ENCODE measurements at regions not wholly inside any gene's neighbourhood (a gene's known extent, or its start where the extent isn't known, plus 50 kb on each side); places are given as distances from the start of the nearest gene placed in this dataset.

DNA sequence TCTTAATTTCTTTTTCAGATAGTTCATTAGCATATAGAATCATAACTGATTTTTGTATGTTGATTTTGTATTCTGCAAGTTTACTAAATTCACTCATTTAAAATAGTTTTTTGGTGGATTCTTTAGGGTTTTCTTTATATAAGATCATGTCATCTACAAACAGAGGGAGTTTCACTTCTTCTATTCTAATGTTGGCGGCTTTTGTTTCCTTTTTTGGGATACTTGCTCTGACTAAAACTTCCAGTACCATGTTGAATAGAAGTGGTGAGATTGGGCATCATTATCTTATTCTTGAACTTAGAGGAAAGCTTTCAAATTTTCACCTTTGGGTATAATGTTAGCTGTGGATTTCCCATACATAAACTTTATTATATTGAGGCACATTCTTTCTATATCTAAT, 296.9 kb downstream of the BCKDHB start:
- CTCF ChIA-PET, result no interaction called here
- H3K4me3 ChIP-seq (ENCODE audit: low read depth in 2 of 2, low read length in 1 of 2), result no peak overlapping the region

More for the DNA sequence above, 296.9 kb downstream of the BCKDHB start:
- Histone ChIP-seq H3K9ac (no peak overlapping the region), H3K9me3 (no peaks in the 10 kb centered on the region), H3K27me3 (ENCODE audit: insufficient read depth) (no peaks in the 10 kb centered on the region), H3K36me3 (replicated peaks in 1 of 2; ENCODE audit: control insufficient read depth in 1 of 2, insufficient read depth in 2 of 2, low read length in 1 of 2) (no peaks in the 10 kb centered on the region), H3F3A (replicated peaks; ENCODE audit: insufficient read depth) (peaks cover 4% of the 10 kb centered on the region), H4K20me1 (ENCODE audit: insufficient read depth) (no peaks in the 10 kb centered on the region), H3K27ac (ENCODE audit: low read depth in 2 of 2, low read length in 1 of 2) (no peak overlapping the region), H3K9me2 (no peaks in the 10 kb centered on the region), H3K79me2 (ENCODE audit: insufficient read depth) (no peaks in the 10 kb centered on the region), H2AFZ (ENCODE audit: low read depth) (no peak overlapping the region), H3K4me2 (no peak overlapping the region), H3K4me1 (ENCODE audit: control insufficient read depth in 1 of 2, insufficient read depth in 2 of 2, low read depth in 1 of 2, low read length in 1 of 2) (no peaks in the 10 kb centered on the region)
- TF ChIP-seq FOSL2 (IDR thresholded peaks at IDR 0.05; ENCODE audit: borderline replicate concordance, low read depth), result no peak
- TF ChIP-seq GATA2 (CRISPR knock-in tag; IDR thresholded peaks at IDR 0.05), result no peak
- TF ChIP-seq EP300 (IDR thresholded peaks at IDR 0.05; ENCODE audit: borderline replicate concordance in 1 of 2, low read depth in 1 of 2, low read length in 1 of 2), result no peak
- no peak for TF ChIP-seq RXRA (IDR thresholded peaks at IDR 0.05; ENCODE audit: borderline replicate concordance, low read depth)
- TF ChIP-seq, protein P1, sequence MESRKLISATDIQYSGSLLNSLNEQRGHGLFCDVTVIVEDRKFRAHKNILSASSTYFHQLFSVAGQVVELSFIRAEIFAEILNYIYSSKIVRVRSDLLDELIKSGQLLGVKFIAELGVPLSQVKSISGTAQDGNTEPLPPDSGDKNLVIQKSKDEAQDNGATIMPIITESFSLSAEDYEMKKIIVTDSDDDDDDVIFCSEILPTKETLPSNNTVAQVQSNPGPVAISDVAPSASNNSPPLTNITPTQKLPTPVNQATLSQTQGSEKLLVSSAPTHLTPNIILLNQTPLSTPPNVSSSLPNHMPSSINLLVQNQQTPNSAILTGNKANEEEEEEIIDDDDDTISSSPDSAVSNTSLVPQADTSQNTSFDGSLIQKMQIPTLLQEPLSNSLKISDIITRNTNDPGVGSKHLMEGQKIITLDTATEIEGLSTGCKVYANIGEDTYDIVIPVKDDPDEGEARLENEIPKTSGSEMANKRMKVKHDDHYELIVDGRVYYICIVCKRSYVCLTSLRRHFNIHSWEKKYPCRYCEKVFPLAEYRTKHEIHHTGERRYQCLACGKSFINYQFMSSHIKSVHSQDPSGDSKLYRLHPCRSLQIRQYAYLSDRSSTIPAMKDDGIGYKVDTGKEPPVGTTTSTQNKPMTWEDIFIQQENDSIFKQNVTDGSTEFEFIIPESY (IDR thresholded peaks at IDR 0.05; ENCODE audit: borderline replicate concordance, low read depth), result no peak
- no peak for TF ChIP-seq TCF12 (IDR thresholded peaks at IDR 0.05)
- TF ChIP-seq MXI1 (IDR thresholded peaks at IDR 0.05; ENCODE audit: low read depth, low read length), result no peak
- TF ChIP-seq MEF2A (IDR thresholded peaks at IDR 0.05; ENCODE audit: borderline replicate concordance, low read depth), result no peak
- TF ChIP-seq, protein P2, sequence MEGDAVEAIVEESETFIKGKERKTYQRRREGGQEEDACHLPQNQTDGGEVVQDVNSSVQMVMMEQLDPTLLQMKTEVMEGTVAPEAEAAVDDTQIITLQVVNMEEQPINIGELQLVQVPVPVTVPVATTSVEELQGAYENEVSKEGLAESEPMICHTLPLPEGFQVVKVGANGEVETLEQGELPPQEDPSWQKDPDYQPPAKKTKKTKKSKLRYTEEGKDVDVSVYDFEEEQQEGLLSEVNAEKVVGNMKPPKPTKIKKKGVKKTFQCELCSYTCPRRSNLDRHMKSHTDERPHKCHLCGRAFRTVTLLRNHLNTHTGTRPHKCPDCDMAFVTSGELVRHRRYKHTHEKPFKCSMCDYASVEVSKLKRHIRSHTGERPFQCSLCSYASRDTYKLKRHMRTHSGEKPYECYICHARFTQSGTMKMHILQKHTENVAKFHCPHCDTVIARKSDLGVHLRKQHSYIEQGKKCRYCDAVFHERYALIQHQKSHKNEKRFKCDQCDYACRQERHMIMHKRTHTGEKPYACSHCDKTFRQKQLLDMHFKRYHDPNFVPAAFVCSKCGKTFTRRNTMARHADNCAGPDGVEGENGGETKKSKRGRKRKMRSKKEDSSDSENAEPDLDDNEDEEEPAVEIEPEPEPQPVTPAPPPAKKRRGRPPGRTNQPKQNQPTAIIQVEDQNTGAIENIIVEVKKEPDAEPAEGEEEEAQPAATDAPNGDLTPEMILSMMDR (IDR thresholded peaks at IDR 0.05), result no peak
- TF ChIP-seq, protein P3, sequence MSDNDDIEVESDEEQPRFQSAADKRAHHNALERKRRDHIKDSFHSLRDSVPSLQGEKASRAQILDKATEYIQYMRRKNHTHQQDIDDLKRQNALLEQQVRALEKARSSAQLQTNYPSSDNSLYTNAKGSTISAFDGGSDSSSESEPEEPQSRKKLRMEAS (IDR thresholded peaks at IDR 0.05; ENCODE audit: low read depth), result no peak
- TF ChIP-seq, protein P4, sequence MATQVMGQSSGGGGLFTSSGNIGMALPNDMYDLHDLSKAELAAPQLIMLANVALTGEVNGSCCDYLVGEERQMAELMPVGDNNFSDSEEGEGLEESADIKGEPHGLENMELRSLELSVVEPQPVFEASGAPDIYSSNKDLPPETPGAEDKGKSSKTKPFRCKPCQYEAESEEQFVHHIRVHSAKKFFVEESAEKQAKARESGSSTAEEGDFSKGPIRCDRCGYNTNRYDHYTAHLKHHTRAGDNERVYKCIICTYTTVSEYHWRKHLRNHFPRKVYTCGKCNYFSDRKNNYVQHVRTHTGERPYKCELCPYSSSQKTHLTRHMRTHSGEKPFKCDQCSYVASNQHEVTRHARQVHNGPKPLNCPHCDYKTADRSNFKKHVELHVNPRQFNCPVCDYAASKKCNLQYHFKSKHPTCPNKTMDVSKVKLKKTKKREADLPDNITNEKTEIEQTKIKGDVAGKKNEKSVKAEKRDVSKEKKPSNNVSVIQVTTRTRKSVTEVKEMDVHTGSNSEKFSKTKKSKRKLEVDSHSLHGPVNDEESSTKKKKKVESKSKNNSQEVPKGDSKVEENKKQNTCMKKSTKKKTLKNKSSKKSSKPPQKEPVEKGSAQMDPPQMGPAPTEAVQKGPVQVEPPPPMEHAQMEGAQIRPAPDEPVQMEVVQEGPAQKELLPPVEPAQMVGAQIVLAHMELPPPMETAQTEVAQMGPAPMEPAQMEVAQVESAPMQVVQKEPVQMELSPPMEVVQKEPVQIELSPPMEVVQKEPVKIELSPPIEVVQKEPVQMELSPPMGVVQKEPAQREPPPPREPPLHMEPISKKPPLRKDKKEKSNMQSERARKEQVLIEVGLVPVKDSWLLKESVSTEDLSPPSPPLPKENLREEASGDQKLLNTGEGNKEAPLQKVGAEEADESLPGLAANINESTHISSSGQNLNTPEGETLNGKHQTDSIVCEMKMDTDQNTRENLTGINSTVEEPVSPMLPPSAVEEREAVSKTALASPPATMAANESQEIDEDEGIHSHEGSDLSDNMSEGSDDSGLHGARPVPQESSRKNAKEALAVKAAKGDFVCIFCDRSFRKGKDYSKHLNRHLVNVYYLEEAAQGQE (IDR thresholded peaks at IDR 0.05; ENCODE audit: low read depth, low read length), result no peak
- no peak for TF ChIP-seq RAD21 (IDR thresholded peaks at IDR 0.05; ENCODE audit: low read length)
- no peak for TF ChIP-seq EZH2phosphoT487 (IDR thresholded peaks at IDR 0.05; ENCODE audit: borderline replicate concordance, low read depth)
- TF ChIP-seq FOXM1 (IDR thresholded peaks at IDR 0.05; ENCODE audit: low read depth), result no peak
- TF ChIP-seq RCOR1 (IDR thresholded peaks at IDR 0.05; ENCODE audit: low read length), result no peak
- TF ChIP-seq CHD2 (IDR thresholded peaks at IDR 0.05; ENCODE audit: low read length, partially characterized antibody), result no peak
- TF ChIP-seq NFIC (IDR thresholded peaks at IDR 0.05; ENCODE audit: borderline replicate concordance), result no peak
- TF ChIP-seq SIN3A (IDR thresholded peaks at IDR 0.05; ENCODE audit: borderline replicate concordance, low read depth, low read length), result no peak
- TF ChIP-seq TEAD4 (IDR thresholded peaks at IDR 0.05; ENCODE audit: borderline replicate concordance, insufficient read depth), result no peak
- POLR2A ChIA-PET, result no interaction called here
- no peak for DNase-seq
- WGBS (ENCODE audit: low lambda C conversion rate), result 83% methylated on average over 1 of the region's 1 CpG
